OCI-LY1 (cell line): ENCODE measurements at regions not wholly inside any gene's neighbourhood (a gene's known extent, or its start where the extent isn't known, plus 50 kb on each side); places are given as distances from the start of the nearest gene placed in this dataset.

Experiments
- H2AFZ ChIP-seq: fragments of 200-600 bp; sonication (generic), shearing (Covaris generic); 2 replicates; pipeline ENCODE4 v1.6.0; 2014; ENCODE audit warnings: antibody characterized with exemption, mild to moderate bottlenecking, low read length
- H3F3A ChIP-seq: fragments of 200-600 bp; sonication (generic), shearing (Covaris generic); 2 replicates; pipeline ENCODE4 v1.6.0; 2014; ENCODE audit warnings: mild to moderate bottlenecking, antibody characterized with exemption, low read length, moderate library complexity; ENCODE audit not compliant: insufficient read depth
- H3K27ac ChIP-seq: fragments of 200-600 bp; sonication (generic); 2 replicates; pipeline ENCODE4 v1.5.1; 2014; ENCODE audit warnings: low read length, mixed run types, mild to moderate bottlenecking, low read depth; ENCODE audit not compliant: poor library complexity, severe bottlenecking
- H3K27me3 ChIP-seq: fragments of 200-600 bp; sonication (generic); 2 replicates; pipeline ENCODE4 v1.6.0; 2014; ENCODE audit warnings: antibody characterized with exemption, mild to moderate bottlenecking, low read length, moderate library complexity; ENCODE audit not compliant: insufficient read depth
- H3K36me3 ChIP-seq: fragments of 200-600 bp; sonication (generic); 2 replicates; pipeline ENCODE4 v1.6.1; 2014; ENCODE audit warnings: mild to moderate bottlenecking, antibody characterized with exemption, low read length, moderate library complexity, mixed read lengths; ENCODE audit not compliant: insufficient read depth
- H3K4me1 ChIP-seq: fragments of 200-600 bp; sonication (generic); 2 replicates; pipeline ENCODE4 v1.5.1; 2014; ENCODE audit warnings: mild to moderate bottlenecking, low read length, moderate library complexity; ENCODE audit not compliant: insufficient read depth, severe bottlenecking
- H3K4me2 ChIP-seq: fragments of 200-600 bp; sonication (generic), shearing (Covaris generic); 2 replicates; pipeline ENCODE4 v1.6.1; 2014; ENCODE audit warnings: low read length
- H3K4me3 ChIP-seq: fragments of 200-600 bp; sonication (generic); 2 replicates; pipeline ENCODE4 v1.5.1; 2014; ENCODE audit warnings: low read length, low read depth, mild to moderate bottlenecking, mixed read lengths; ENCODE audit not compliant: poor library complexity, severe bottlenecking
- H3K79me2 ChIP-seq: fragments of 200-600 bp; shearing (Covaris generic); 2 replicates; pipeline ENCODE4 v1.6.1; 2016; ENCODE audit warnings: mixed run types, low read length, mixed read lengths; ENCODE audit not compliant: insufficient read depth
- H3K9ac ChIP-seq: fragments of 200-600 bp; sonication (generic), shearing (Covaris generic); 2 replicates; pipeline ENCODE4 v1.6.1; 2014; ENCODE audit warnings: mild to moderate bottlenecking, low read length, mixed read lengths
- H3K9me2 ChIP-seq: fragments of 200-600 bp; sonication (generic), shearing (Covaris generic); 2 replicates; pipeline ENCODE4 v1.6.1; 2014; ENCODE audit warnings: low read depth, mild to moderate bottlenecking, low read length, mixed read lengths
- H3K9me3 ChIP-seq: fragments of 200-600 bp; shearing (Covaris generic); 2 replicates; pipeline ENCODE4 v1.6.1; 2014; ENCODE audit warnings: low read length, mixed read lengths
- H4K20me1 ChIP-seq: fragments of 200-600 bp; sonication (generic), shearing (Covaris generic); 2 replicates; pipeline ENCODE4 v1.6.0; 2016; ENCODE audit warnings: mild to moderate bottlenecking, low read length; ENCODE audit not compliant: insufficient read depth
- CTCF ChIP-seq: fragments of 200-600 bp; sonication (generic), shearing (Covaris generic); IDR thresholded peaks from 2 replicates; pipeline ENCODE4 v1.5.1; 2017; ENCODE audit warnings: mild to moderate bottlenecking, antibody characterized with exemption, low read length, moderate library complexity, mixed read lengths
- EZH2 ChIP-seq: fragments of 200-600 bp; sonication (generic), shearing (Covaris generic); IDR thresholded peaks from 2 replicates; pipeline ENCODE4 v1.8.0; 2017; ENCODE audit warnings: borderline replicate concordance, mixed run types, mild to moderate bottlenecking, antibody characterized with exemption, low read length, moderate library complexity, mixed read lengths

GRCh38 chr22:48224332-48224731, 1461.9 kb downstream of the TBC1D22A start:
- Histone ChIP-seq H3K27ac (no peak overlapping the region), H4K20me1 (no peaks in the 10 kb centered on the region), H3K9me3 (peaks cover 10% of the 10 kb centered on the region)

GRCh38 chr22:48223488-48224190, 1461.2 kb downstream of the TBC1D22A start:
- Histone ChIP-seq H3K79me2 (no peaks in the 10 kb centered on the region), H3K4me1 (no peaks in the 10 kb centered on the region), H3K9me2 (no peaks in the 10 kb centered on the region), H2AFZ (no peak overlapping the region), H3K36me3 (peaks cover 5% of the 10 kb centered on the region; the same call in 1 of the 2 replicates), H3F3A (no peaks in the 10 kb centered on the region), H3K9me3 (peaks cover 10% of the 10 kb centered on the region), H3K9ac (no peak overlapping the region), H3K4me3 (no peak overlapping the region), H3K4me2 (no peak overlapping the region), H3K27ac (no peak overlapping the region), H4K20me1 (no peaks in the 10 kb centered on the region), H3K27me3 (peaks cover 29% of the 10 kb centered on the region; the same call in 1 of the 2 replicates)
- no peak for TF ChIP-seq CTCF
- TF ChIP-seq EZH2, result no peak

More at GRCh38 chr22:48224332-48224731, 1461.9 kb downstream of the TBC1D22A start:
- no peaks in the 10 kb centered on the region for H3K79me2 ChIP-seq
- H3F3A ChIP-seq, result no peaks in the 10 kb centered on the region
- H3K27me3 ChIP-seq, result peaks cover 29% of the 10 kb centered on the region; the same call in 1 of the 2 replicates
- H3K9ac ChIP-seq, result no peak overlapping the region
- no peak overlapping the region for H3K4me3 ChIP-seq
- no peaks in the 10 kb centered on the region for H3K4me1 ChIP-seq
- H3K4me2 ChIP-seq, result no peak overlapping the region
- H2AFZ ChIP-seq, result no peak overlapping the region
- no peaks in the 10 kb centered on the region for H3K9me2 ChIP-seq
- peaks cover 5% of the 10 kb centered on the region; the same call in 1 of the 2 replicates for H3K36me3 ChIP-seq
- TF ChIP-seq EZH2, result no peak
- TF ChIP-seq CTCF, result no peak

DNA sequence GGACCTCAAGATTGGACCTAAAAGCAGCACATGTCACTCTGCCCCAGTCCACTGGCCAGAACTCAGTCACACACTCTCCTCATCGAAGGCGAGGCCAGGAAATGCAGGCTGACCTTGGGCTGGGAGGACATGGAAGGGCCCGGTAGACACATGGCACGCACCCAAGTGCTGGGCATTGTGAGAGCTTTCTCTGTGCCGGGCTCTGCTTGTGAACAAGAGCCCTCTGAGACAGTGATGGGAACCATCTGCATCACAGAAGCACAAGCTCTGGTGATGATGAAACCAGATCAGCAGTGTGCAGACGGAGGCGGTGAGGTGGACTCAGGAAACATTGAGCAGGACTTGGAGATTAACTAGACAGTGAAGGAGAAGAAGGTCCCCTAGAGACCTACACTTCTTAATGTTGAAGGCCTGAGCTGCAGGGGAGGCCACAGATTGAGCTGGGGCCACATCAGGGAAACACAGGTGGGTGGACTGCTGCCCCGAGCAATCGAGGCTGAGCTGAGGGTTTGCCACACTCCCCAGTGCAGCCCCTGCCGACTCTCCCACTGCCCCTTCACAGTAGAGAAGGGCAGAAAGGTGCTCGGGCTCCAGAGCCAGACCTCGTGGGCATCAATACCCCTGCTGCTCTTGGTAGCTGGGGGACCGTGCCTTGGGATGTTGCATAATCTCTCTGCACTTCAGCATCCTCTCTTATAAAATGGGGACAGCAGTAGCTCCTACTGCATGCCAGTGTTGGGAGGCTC, 1460.5 kb downstream of the TBC1D22A start:
- H3K27ac ChIP-seq, result no peak overlapping the region
- H2AFZ ChIP-seq, result no peak overlapping the region
- no peaks in the 10 kb centered on the region for H3K9me2 ChIP-seq
- no peaks in the 10 kb centered on the region for H3F3A ChIP-seq
- H3K36me3 ChIP-seq, result peaks cover 5% of the 10 kb centered on the region; the same call in 1 of the 2 replicates
- H3K79me2 ChIP-seq, result no peaks in the 10 kb centered on the region
- H4K20me1 ChIP-seq, result no peaks in the 10 kb centered on the region
- no peak overlapping the region for H3K4me3 ChIP-seq
- TF ChIP-seq CTCF, result no peak
- no peak for TF ChIP-seq EZH2
- H3K9me3 ChIP-seq, result peaks cover 10% of the 10 kb centered on the region
- no peak overlapping the region for H3K9ac ChIP-seq
- H3K4me1 ChIP-seq, result no peaks in the 10 kb centered on the region
- H3K4me2 ChIP-seq, result no peak overlapping the region
- peaks cover 22% of the 10 kb centered on the region; the same call in 1 of the 2 replicates for H3K27me3 ChIP-seq
